Aorta (tissue), 5 donors: ENCODE measurements at regions not wholly inside any gene's neighbourhood (a gene's known extent, or its start where the extent isn't known, plus 50 kb on each side); places are given as distances from the start of the nearest gene placed in this dataset.

Experiments
- ATAC-seq: fragments of 200-7000 bp; cut with Tn5 transposase; one replicate; pipeline ENCODE4 v1.9.1; 2022; ENCODE audit warnings: moderate library complexity; ENCODE audit not compliant: low FRiP score
- DNase-seq, 2 donors: peaks; one replicate each; pipeline ENCODE4 v3.0.0-alpha.2; 2020
- H3K27ac ChIP-seq, 2 donors: one replicate each; pipeline ENCODE4 v1.5.1; 2013; ENCODE audit warnings: low read length in 2 of 2, mild to moderate bottlenecking in 2 of 2, moderate library complexity in 2 of 2, control low read depth in 1 of 2, inconsistent platforms in 1 of 2, low read depth in 1 of 2
- H3K27me3 ChIP-seq, 2 donors: one replicate each; pipeline ENCODE4 v1.6.1; 2013; ENCODE audit warnings: control low read depth in 1 of 2, low read length in 1 of 2, mild to moderate bottlenecking in 1 of 2, moderate library complexity in 1 of 2; ENCODE audit not compliant: insufficient read depth in 2 of 2, control insufficient read depth in 1 of 2
- H3K36me3 ChIP-seq, 2 donors: one replicate each; pipeline ENCODE4 v1.6.1; 2013; ENCODE audit warnings: control low read depth in 1 of 2, low read length in 1 of 2, mild to moderate bottlenecking in 1 of 2; ENCODE audit not compliant: insufficient read depth in 2 of 2, control insufficient read depth in 1 of 2
- H3K4me1 ChIP-seq, 2 donors: one replicate each; pipeline ENCODE4 v1.6.1; 2013; ENCODE audit warnings: low read length in 2 of 2, control low read depth in 1 of 2, mild to moderate bottlenecking in 1 of 2, moderate library complexity in 1 of 2; ENCODE audit not compliant: insufficient read depth in 2 of 2, control insufficient read depth in 1 of 2
- H3K4me3 ChIP-seq, 2 donors: one replicate each; pipeline ENCODE4 v1.5.1; 2013; ENCODE audit warnings: low read length in 2 of 2, control low read depth in 1 of 2, mild to moderate bottlenecking in 1 of 2
- H3K9me3 ChIP-seq: one replicate; pipeline ENCODE4 v1.6.1; 2013; ENCODE audit warnings: mild to moderate bottlenecking, low read length; ENCODE audit not compliant: control insufficient read depth
- WGBS, 2 donors: extraction: QIAGEN DNeasy Blood & Tissue Kit; methylation state at CpG; one replicate each; pipeline ENCODE4 v1.1.7; 2013; 5-methylcytosine and 5-hydroxymethylcytosine counted together
- intact Hi-C, 2 donors: fragments of 100-400 bp; cut with DNase I; formaldehyde crosslinking; loops; one replicate each; pipeline versions ENCODE4 v1.14.2 to v1.15.0; 2022
- donor health status: healthy with polysubstance abuse.
- donor health status: Bipolar disorder and iron deficiency.
- donor health status: DM: no; HTN: no; CAD: no.
- donor health status: DM: no; HTN: no; CAD: no.
- donor health status: DM: yes; HTN: yes; CAD: no.

DNA sequence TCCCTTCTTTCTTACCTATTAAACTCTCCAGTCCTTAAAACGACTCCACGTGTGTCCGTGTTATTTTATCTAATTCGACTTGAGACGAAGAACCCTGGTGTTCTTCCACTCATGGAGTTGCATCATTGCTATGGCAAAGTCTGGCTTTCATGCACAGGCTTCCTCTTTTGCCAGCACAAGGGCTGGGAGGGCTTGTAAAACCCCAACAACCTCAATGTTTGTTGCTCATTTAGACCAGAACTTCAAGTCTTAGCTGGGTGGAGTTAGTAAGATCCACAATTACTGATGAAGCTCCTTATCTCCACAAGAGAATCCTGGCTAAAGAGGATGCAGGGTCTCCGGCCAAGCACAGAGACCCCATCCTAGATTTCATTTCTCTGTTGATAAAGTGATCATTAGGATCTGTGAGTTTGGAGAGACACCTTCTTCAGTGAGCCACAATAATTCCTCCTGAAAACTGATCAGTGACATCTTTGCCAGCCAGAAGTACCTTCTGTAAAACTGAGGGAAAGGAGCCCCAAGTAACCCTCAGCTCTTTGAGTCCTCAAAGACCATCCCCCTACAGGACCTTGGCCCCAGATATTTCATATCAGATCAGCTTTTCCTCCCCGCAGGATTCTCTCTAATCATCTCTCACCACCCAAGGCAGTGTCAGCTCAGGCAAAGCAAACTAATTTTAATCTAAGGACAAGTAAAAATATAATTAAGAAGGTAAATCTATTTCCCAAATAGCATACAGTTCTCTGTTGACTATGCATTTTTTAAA lies 514.6 kb downstream of the FUT8 start:
- ATAC-seq (no peak), DNase-seq (no peak)
- H3K9me3 ChIP-seq, result no peaks in the 10 kb centered on the region
- intact Hi-C loops, result no loop called here
- no peak overlapping the region for H3K27ac ChIP-seq
- H3K4me3 ChIP-seq, result no peak overlapping the region
- H3K4me1 ChIP-seq, result no peaks in the 10 kb centered on the region
- H3K27me3 ChIP-seq, result no peaks in the 10 kb centered on the region
- WGBS, 2 donors, result 73 to 80% methylated on average over 7 of the region's 7 CpGs
- no peaks in the 10 kb centered on the region for H3K36me3 ChIP-seq

GRCh38 chr14:65927931-65928356 lies 515.4 kb downstream of the FUT8 start:
- Histone ChIP-seq H3K27me3 (no peaks in the 10 kb centered on the region), H3K4me1 (no peaks in the 10 kb centered on the region), H3K36me3 (no peaks in the 10 kb centered on the region), H3K27ac (no peak overlapping the region), H3K4me3 (no peak overlapping the region), H3K9me3 (no peaks in the 10 kb centered on the region)
- DNase-seq (no peak), ATAC-seq (no peak)
- intact Hi-C loops, result no loop called here
- 20 to 27% methylated on average over 9 of the region's 9 CpGs for WGBS, 2 donors

DNA sequence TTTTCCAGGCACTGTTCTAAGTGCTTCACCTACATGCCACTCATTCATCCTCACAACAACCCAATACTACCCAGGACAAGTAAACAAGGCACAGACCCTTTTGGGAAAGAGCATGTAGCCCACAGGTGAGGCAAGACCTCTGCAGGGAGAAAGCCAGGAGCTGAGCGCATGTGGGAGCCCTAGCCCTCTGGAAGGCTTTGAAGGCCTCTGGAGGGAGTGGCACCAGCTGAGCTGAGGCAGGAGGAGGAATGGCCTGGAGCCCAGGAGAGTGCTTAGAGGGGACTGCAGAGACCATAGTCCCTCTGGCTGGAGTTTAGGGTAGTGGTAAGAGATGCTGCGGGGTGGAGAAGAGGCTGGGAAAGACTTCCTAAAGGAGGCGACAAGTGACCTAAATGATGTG lies 516.5 kb downstream of the FUT8 start:
- Histone ChIP-seq H3K4me1 (no peaks in the 10 kb centered on the region), H3K27ac (no peak overlapping the region), H3K27me3 (no peaks in the 10 kb centered on the region), H3K36me3 (no peaks in the 10 kb centered on the region), H3K4me3 (no peak overlapping the region), H3K9me3 (no peaks in the 10 kb centered on the region)
- no peak for DNase-seq
- 93 to 95% methylated on average over 3 of the region's 3 CpGs for WGBS, 2 donors
- intact Hi-C loops, result no loop called here
- no peak for ATAC-seq

DNA sequence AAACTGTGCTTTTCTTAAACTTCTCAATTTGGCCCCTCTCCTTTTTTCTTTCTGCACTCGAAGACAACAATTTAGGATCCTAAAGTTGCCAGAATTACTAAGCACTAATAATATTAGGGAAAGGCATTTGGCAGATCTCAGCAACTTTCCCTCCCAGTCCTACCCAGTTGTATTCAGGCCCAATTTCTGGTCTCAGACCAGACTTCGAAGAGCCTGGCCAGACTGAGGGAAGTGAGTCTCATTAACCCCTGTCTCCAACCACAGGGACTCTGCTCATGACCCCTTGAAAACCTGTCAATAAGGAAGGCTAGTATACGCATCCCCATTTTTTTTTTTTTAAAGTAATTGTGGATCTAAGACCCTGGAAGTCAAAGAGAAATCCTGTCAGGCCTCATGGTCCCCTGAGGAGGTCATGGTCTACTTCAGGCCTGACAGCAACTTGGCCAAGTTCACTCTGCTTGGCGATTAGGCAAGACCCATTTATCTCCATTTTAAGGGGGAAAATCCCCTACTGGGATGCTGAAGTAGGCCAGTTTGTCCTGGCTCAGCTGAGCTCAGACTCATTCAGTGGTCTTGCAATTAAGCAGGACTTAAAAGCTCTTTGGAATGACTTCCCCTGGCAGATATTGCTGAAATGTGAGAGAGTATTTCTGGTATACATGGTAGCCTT lies 521.0 kb downstream of the FUT8 start:
- no peak for DNase-seq
- Histone ChIP-seq H3K9me3 (no peaks in the 10 kb centered on the region), H3K27me3 (no peaks in the 10 kb centered on the region), H3K4me1 (no peaks in the 10 kb centered on the region), H3K27ac (no peak overlapping the region), H3K36me3 (no peaks in the 10 kb centered on the region), H3K4me3 (no peak overlapping the region)
- ATAC-seq, result peak; percentile 48
- intact Hi-C loops, result no loop called here
- WGBS, 2 donors, result 41 to 42% methylated on average over 4 of the region's 4 CpGs

DNA sequence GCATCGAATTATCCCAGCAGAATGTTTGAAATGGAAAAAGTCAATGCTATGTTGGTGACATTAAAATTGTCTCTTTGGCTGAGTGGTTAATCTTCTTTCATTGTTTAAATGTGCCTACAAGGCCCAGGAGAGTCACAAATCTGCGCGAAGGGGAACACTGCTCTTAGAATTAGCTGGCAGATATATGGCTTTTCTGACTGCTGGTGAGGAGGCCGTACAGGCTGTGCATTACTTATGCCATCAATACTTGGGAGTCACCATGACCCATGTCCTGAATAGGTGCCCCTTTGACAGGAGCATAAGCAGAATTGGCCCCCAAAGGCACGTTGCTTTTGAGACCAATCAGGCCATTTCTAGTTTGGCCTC lies 521.5 kb downstream of the FUT8 start:
- H3K27ac ChIP-seq, result no peak overlapping the region
- H3K4me1 ChIP-seq, result no peaks in the 10 kb centered on the region
- no peaks in the 10 kb centered on the region for H3K9me3 ChIP-seq
- H3K27me3 ChIP-seq, result no peaks in the 10 kb centered on the region
- no peak for ATAC-seq
- WGBS, 2 donors, result 51 to 62% methylated on average over 5 of the region's 5 CpGs
- H3K4me3 ChIP-seq, result no peak overlapping the region
- no peak for DNase-seq
- intact Hi-C loops, result no loop called here
- H3K36me3 ChIP-seq, result no peaks in the 10 kb centered on the region

- Histone ChIP-seq H3K9me3 (no peaks in the 10 kb centered on the region), H3K27ac (no peak overlapping the region), H3K36me3 (no peaks in the 10 kb centered on the region), H3K27me3 (no peaks in the 10 kb centered on the region), H3K4me3 (no peak overlapping the region), H3K4me1 (no peaks in the 10 kb centered on the region)
- WGBS, 2 donors, result 69 to 76% methylated on average over 3 of the region's 3 CpGs
- DNase-seq (no peak), ATAC-seq (no peak)
- intact Hi-C loops, result no loop called here
Observed at GRCh38 chr14:65936342-65936975, 523.9 kb downstream of the FUT8 start.

- intact Hi-C loops, result no loop called here
- H3K4me1 ChIP-seq, result no peaks in the 10 kb centered on the region
- DNase-seq (no peak), ATAC-seq (no peak)
- H3K9me3 ChIP-seq, result no peaks in the 10 kb centered on the region
- H3K36me3 ChIP-seq, result no peaks in the 10 kb centered on the region
- H3K4me3 ChIP-seq, result no peak overlapping the region
- H3K27ac ChIP-seq, result no peak overlapping the region
- WGBS, 2 donors, result 77 to 78% methylated on average over 8 of the region's 8 CpGs
- H3K27me3 ChIP-seq, result no peaks in the 10 kb centered on the region
Observed at GRCh38 chr14:65937079-65937959, 524.8 kb downstream of the FUT8 start.

DNA sequence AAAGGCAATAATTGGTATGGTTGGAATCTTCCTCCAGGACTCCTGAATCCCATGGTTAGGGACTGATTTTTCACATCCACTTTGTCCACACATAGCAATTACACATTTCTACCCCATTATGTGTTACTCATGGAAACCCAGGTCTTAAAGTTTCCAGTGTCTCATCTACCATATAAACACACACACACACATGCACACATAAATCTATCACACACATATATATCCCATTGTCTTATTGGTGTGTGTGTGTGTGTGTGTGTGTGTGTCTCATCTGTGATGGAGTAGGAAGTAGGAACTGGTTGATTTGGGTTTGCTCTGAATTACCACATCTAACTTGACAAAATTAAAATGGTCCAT lies 525.4 kb downstream of the FUT8 start:
- no peak for ATAC-seq
- H3K27ac ChIP-seq, result no peak overlapping the region
- no peaks in the 10 kb centered on the region for H3K4me1 ChIP-seq
- H3K9me3 ChIP-seq, result no peaks in the 10 kb centered on the region
- H3K36me3 ChIP-seq, result no peaks in the 10 kb centered on the region
- no peaks in the 10 kb centered on the region for H3K27me3 ChIP-seq
- H3K4me3 ChIP-seq, result no peak overlapping the region
- DNase-seq, result no peak
- intact Hi-C loops, result no loop called here
